Neutrophil (primary cell): ENCODE measurements at regions not wholly inside any gene's neighbourhood (a gene's known extent, or its start where the extent isn't known, plus 50 kb on each side); places are given as distances from the start of the nearest gene placed in this dataset.

Experiments
- H3K27ac ChIP-seq: fragments of 200-600 bp; sonication (generic); 2 replicates; pipeline ENCODE4 v1.5.1; 2016; ENCODE audit warnings: mild to moderate bottlenecking, moderate library complexity
- H3K27me3 ChIP-seq: fragments of 200-600 bp; sonication (generic); 2 replicates; pipeline ENCODE4 v1.6.0; 2016; ENCODE audit warnings: mild to moderate bottlenecking
- H3K36me3 ChIP-seq: fragments of 200-600 bp; sonication (generic); 2 replicates; pipeline ENCODE4 v1.5.1; 2017
- H3K4me1 ChIP-seq, 2 experiments: fragments of 200-600 bp in 1 of 2; sonication (generic) in 1 of 2; 1 replicate in 1 of 2; 2 replicates in 1 of 2; pipeline versions ENCODE4 v1.5.1 to v1.6.1; 2013 to 2016; ENCODE audit warnings: low read depth in 1 of 2, low read length in 1 of 2, mild to moderate bottlenecking in 1 of 2, moderate library complexity in 1 of 2; ENCODE audit not compliant: control insufficient read depth in 1 of 2, insufficient read depth in 1 of 2
- H3K4me3 ChIP-seq, 2 experiments: fragments of 200-600 bp in 1 of 2; sonication (generic) in 1 of 2; 1 replicate in 1 of 2; 2 replicates in 1 of 2; pipeline ENCODE4 v1.5.1; 2013 to 2016; ENCODE audit warnings: low read depth in 1 of 2, low read length in 1 of 2, mild to moderate bottlenecking in 1 of 2, moderate library complexity in 1 of 2
- H3K9me3 ChIP-seq: fragments of 200-600 bp; sonication (generic); 2 replicates; pipeline ENCODE4 v1.5.1; 2016
- TF ChIP-seq, protein P1 (sequence below): fragments of 200-600 bp; sonication (generic); IDR thresholded peaks from 2 replicates; pipeline ENCODE4 v1.5.1; 2016; ENCODE audit warnings: antibody characterized with exemption

DNA sequence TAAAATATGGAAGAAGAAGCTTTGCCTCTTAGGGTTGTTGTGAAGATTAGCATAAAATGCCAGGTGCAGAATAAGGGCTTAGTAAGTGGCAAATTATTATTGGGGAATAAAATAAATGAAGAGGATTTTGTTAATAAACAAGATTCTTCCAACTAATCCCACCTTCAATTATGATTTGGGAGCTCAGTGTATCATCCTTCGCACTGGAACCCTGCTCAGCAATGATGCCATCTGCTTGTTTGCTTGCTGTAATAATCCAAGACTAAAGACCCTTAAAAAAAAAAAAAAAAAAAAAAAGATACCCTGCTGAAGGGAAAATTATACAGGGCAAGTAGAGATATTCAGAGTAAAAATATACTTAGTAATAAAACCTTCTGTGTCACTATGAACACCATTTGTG is 62.0 kb upstream of the RREB1 start:
- no peaks in the 10 kb centered on the region for H3K9me3 ChIP-seq
- H3K36me3 ChIP-seq = no peaks in the 10 kb centered on the region
- TF ChIP-seq, protein P1, sequence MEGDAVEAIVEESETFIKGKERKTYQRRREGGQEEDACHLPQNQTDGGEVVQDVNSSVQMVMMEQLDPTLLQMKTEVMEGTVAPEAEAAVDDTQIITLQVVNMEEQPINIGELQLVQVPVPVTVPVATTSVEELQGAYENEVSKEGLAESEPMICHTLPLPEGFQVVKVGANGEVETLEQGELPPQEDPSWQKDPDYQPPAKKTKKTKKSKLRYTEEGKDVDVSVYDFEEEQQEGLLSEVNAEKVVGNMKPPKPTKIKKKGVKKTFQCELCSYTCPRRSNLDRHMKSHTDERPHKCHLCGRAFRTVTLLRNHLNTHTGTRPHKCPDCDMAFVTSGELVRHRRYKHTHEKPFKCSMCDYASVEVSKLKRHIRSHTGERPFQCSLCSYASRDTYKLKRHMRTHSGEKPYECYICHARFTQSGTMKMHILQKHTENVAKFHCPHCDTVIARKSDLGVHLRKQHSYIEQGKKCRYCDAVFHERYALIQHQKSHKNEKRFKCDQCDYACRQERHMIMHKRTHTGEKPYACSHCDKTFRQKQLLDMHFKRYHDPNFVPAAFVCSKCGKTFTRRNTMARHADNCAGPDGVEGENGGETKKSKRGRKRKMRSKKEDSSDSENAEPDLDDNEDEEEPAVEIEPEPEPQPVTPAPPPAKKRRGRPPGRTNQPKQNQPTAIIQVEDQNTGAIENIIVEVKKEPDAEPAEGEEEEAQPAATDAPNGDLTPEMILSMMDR = no peak
- H3K4me3 ChIP-seq = no peak overlapping the region
- H3K27me3 ChIP-seq = no peaks in the 10 kb centered on the region
- H3K4me1 ChIP-seq = peaks cover 12 to 18% of the 10 kb centered on the region in 2 experiments
- H3K27ac ChIP-seq = no peak overlapping the region

DNA sequence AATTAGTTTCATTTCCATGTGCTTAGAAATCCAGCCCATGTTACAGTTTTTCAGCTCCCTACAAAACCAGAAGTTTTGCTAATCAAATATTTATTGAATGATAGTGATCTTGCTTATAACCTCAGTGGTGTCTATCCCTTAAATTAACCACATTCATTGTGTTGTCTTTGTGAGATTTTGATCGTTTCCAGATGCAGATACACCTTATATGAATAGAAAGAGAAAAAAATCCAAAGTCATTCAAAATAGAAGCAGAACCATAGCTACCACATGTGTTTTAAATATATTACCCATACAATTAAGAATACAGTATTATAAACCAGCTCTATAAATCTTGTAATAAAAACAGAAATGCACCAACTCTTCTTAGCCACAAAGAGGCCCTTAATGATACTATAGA is 60.6 kb upstream of the RREB1 start:
- H3K9me3 ChIP-seq = no peaks in the 10 kb centered on the region
- TF ChIP-seq, protein P1 = no peak
- H3K4me1 ChIP-seq = peaks cover 16 to 22% of the 10 kb centered on the region in 2 experiments
- H3K36me3 ChIP-seq = no peaks in the 10 kb centered on the region
- H3K4me3 ChIP-seq = no peak overlapping the region
- no peak overlapping the region for H3K27ac ChIP-seq
- H3K27me3 ChIP-seq = no peaks in the 10 kb centered on the region

DNA sequence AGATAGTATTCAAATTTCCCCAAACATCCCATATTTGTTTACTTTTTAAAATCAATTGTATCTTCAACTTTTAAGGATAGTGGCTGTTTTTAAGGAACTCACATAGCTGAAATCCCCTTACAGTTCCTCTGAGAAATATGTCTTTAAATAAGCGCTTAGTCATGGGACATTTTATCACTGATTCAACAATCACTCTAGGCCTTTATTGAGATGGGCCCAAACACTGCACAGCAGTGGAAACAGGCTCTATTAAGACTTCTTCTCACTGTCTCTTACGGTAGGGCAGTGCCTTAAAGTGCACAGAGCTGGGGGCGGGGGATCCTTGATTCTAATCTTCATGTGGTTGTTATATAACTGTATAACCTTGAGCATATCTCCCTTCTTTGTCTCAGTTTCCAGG is 59.8 kb upstream of the RREB1 start:
- Histone ChIP-seq H3K4me3 (no peak overlapping the region), H3K36me3 (no peaks in the 10 kb centered on the region), H3K27me3 (peaks cover 4% of the 10 kb centered on the region), H3K4me1 (peaks cover 16 to 19% of the 10 kb centered on the region in 2 experiments), H3K9me3 (no peaks in the 10 kb centered on the region), H3K27ac (no peak overlapping the region)
- TF ChIP-seq, protein P1 = no peak

DNA sequence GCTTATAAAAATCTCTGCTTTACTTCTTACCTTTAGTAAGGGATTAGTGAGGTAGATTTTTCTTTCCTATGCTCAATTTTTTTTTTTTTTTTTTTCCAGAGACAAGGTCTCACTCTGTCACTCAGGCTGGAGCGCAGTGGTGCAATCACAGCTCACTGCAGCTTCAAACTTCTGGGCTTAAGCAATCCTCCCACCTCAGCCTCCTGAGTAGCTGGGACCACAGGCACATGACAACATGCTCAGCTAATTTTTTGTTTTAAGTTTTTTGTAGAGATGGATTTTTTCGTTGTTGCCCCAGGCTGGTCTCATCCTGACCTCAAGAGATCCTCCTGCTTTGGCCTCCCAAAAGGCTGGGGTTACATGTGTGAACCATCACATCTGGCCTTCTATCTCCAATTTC is 58.9 kb upstream of the RREB1 start:
- Histone ChIP-seq H3K36me3 (no peaks in the 10 kb centered on the region), H3K27me3 (peaks cover 4% of the 10 kb centered on the region), H3K9me3 (no peaks in the 10 kb centered on the region), H3K27ac (no peak overlapping the region), H3K4me3 (no peak overlapping the region), H3K4me1 (peaks cover 16 to 19% of the 10 kb centered on the region in 2 experiments)
- TF ChIP-seq, protein P1 = no peak

DNA sequence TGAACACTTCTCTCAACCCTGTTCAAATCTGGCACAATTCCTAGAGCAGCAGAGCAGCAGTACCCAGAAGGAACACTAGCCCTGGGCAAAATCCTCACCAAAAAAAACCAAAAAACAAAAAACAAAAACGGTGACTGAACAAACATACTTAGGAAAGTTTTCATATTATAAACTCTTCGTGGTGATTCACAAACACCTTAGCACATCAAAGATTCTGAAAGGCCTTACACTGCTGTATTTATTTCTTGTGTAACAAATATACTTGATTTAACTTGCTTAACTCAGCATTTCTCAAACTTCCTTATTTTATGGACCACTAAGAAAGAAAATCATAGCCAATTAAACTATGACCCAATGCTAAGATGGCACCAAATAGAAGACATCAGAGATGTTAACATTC is 57.8 kb upstream of the RREB1 start:
- H3K36me3 ChIP-seq = no peaks in the 10 kb centered on the region
- peaks cover 16 to 19% of the 10 kb centered on the region in 2 experiments for H3K4me1 ChIP-seq
- H3K27me3 ChIP-seq = peaks cover 4% of the 10 kb centered on the region
- no peak overlapping the region for H3K27ac ChIP-seq
- no peaks in the 10 kb centered on the region for H3K9me3 ChIP-seq
- TF ChIP-seq, protein P1 = no peak
- H3K4me3 ChIP-seq = no peak overlapping the region
